Astrocyte (in vitro differentiated cells and primary cell): ENCODE measurements at regions not wholly inside any gene's neighbourhood (a gene's known extent, or its start where the extent isn't known, plus 50 kb on each side); places are given as distances from the start of the nearest gene placed in this dataset.

Experiments used
- DNase-seq: peaks from one replicate; pipeline ENCODE4 v3.0.0-alpha.2; 2010; ENCODE audit warnings: low read depth
- FAIRE-seq: peaks from 2 replicates; lab custom pipeline; 2011; peaks lifted over from hg19 to GRCh38; lab: Jason Lieb, UNC
- H2AFZ ChIP-seq: 2 replicates; pipeline ENCODE4 v1.6.0; 2012; ENCODE audit warnings: low read depth, low read length, inconsistent platforms
- H3K27ac ChIP-seq: 2 replicates; pipeline ENCODE4 v1.5.1; 2011; ENCODE audit warnings: low read depth, low read length, inconsistent platforms
- H3K27me3 ChIP-seq: 2 replicates; pipeline ENCODE4 v1.6.0; 2011; ENCODE audit warnings: low read length, inconsistent platforms; ENCODE audit not compliant: insufficient read depth
- H3K36me3 ChIP-seq: 2 replicates; pipeline ENCODE4 v1.5.1; 2011; ENCODE audit warnings: low read length, inconsistent platforms; ENCODE audit not compliant: insufficient read depth
- H3K4me1 ChIP-seq: 2 replicates; pipeline ENCODE4 v1.5.1; 2011; ENCODE audit warnings: low read length, inconsistent platforms; ENCODE audit not compliant: insufficient read depth
- H3K4me2 ChIP-seq: 2 replicates; pipeline ENCODE4 v1.6.0; 2012; ENCODE audit warnings: low read length, inconsistent platforms
- H3K4me3 ChIP-seq: 2 replicates; pipeline ENCODE4 v1.5.1; 2011; ENCODE audit warnings: low read depth, mild to moderate bottlenecking, low read length, inconsistent platforms; ENCODE audit not compliant: insufficient read depth
- H3K79me2 ChIP-seq: 2 replicates; pipeline ENCODE4 v1.6.0; 2012; ENCODE audit warnings: mild to moderate bottlenecking, low read length, inconsistent platforms; ENCODE audit not compliant: insufficient read depth
- H3K9ac ChIP-seq: 2 replicates; pipeline ENCODE4 v1.6.0; 2012; ENCODE audit warnings: mild to moderate bottlenecking, low read length, inconsistent platforms
- H3K9me3 ChIP-seq: 2 replicates; pipeline ENCODE4 v1.5.1; 2012; ENCODE audit warnings: low read depth, mild to moderate bottlenecking, low read length, inconsistent platforms; ENCODE audit not compliant: insufficient read depth
- H4K20me1 ChIP-seq: 2 replicates; pipeline ENCODE4 v1.6.0; 2012; ENCODE audit warnings: low read length, inconsistent platforms; ENCODE audit not compliant: insufficient read depth
- H3K27ac Mint-ChIP-seq: one replicate; pipeline ENCODE4 v1.8.0; 2021; ENCODE audit warnings: mild to moderate bottlenecking, mixed read lengths; ENCODE audit not compliant: unreplicated experiment
- H3K27me3 Mint-ChIP-seq: one replicate; pipeline ENCODE4 v1.8.0; 2021; ENCODE audit warnings: low read depth, mixed read lengths; ENCODE audit not compliant: unreplicated experiment
- H3K36me3 Mint-ChIP-seq: one replicate; pipeline ENCODE4 v1.8.0; 2021; ENCODE audit warnings: low read depth, mixed read lengths; ENCODE audit not compliant: unreplicated experiment
- H3K4me1 Mint-ChIP-seq: one replicate; pipeline ENCODE4 v1.8.0; 2021; ENCODE audit warnings: low read depth, mixed read lengths; ENCODE audit not compliant: unreplicated experiment
- H3K4me3 Mint-ChIP-seq: one replicate; pipeline ENCODE4 v1.8.0; 2021; ENCODE audit warnings: mild to moderate bottlenecking, moderate library complexity, mixed read lengths; ENCODE audit not compliant: unreplicated experiment
- H3K9me3 Mint-ChIP-seq: one replicate; pipeline ENCODE4 v1.8.0; 2021; ENCODE audit warnings: mild to moderate bottlenecking, mixed read lengths; ENCODE audit not compliant: unreplicated experiment
- EZH2 ChIP-seq: IDR thresholded peaks from 2 replicates; pipeline ENCODE4 v1.6.1; 2012; ENCODE audit warnings: mild to moderate bottlenecking, low read length, inconsistent platforms; ENCODE audit not compliant: insufficient read depth
- TF ChIP-seq, protein P1 (sequence below): IDR thresholded peaks from 2 replicates; pipeline ENCODE4 v1.5.1; 2011; ENCODE audit warnings: low read depth, mild to moderate bottlenecking, inconsistent platforms, low read length, moderate library complexity; ENCODE audit not compliant: insufficient read depth

DNA sequence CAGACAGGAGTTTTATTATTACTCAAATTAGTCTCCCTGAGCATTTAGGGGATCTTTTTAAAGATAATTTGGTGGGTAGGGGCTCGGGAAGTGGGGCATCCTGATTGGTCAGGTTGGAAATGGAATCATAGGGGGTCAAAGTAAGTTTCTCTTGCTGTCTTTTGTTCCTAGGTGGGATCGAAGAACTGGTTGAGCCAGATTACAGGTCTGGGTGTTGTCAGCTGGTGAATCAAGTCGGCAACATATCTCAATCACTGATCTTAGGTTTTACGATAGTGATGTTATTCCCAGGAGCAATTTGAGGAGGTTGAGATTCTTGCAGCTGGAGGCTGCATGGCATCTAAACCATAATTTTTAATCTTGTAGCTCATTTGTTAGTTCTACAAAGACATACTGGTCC is 629.5 kb upstream of the AMOT start:
- Histone ChIP-seq H4K20me1 (no peaks in the 10 kb centered on the region), H3K4me3 (no peak overlapping the region), H2AFZ (no peak overlapping the region), H3K27me3 (no peaks in the 10 kb centered on the region), H3K27ac (no peak overlapping the region), H3K79me2 (no peaks in the 10 kb centered on the region), H3K9ac (no peak overlapping the region), H3K9me3 (no peaks in the 10 kb centered on the region), H3K4me1 (no peaks in the 10 kb centered on the region), H3K36me3 (no peaks in the 10 kb centered on the region), H3K4me2 (no peak overlapping the region)
- TF ChIP-seq, protein P1, sequence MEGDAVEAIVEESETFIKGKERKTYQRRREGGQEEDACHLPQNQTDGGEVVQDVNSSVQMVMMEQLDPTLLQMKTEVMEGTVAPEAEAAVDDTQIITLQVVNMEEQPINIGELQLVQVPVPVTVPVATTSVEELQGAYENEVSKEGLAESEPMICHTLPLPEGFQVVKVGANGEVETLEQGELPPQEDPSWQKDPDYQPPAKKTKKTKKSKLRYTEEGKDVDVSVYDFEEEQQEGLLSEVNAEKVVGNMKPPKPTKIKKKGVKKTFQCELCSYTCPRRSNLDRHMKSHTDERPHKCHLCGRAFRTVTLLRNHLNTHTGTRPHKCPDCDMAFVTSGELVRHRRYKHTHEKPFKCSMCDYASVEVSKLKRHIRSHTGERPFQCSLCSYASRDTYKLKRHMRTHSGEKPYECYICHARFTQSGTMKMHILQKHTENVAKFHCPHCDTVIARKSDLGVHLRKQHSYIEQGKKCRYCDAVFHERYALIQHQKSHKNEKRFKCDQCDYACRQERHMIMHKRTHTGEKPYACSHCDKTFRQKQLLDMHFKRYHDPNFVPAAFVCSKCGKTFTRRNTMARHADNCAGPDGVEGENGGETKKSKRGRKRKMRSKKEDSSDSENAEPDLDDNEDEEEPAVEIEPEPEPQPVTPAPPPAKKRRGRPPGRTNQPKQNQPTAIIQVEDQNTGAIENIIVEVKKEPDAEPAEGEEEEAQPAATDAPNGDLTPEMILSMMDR: no peak
- no peak for TF ChIP-seq EZH2
- Mint-ChIP-seq H3K4me1 (no peaks in the 10 kb centered on the region), H3K36me3 (no peaks in the 10 kb centered on the region), H3K9me3 (no peaks in the 10 kb centered on the region), H3K27me3 (no peaks in the 10 kb centered on the region), H3K27ac (no peak overlapping the region), H3K4me3 (no peak overlapping the region)
- FAIRE-seq (no peak), DNase-seq (no peak)

DNA sequence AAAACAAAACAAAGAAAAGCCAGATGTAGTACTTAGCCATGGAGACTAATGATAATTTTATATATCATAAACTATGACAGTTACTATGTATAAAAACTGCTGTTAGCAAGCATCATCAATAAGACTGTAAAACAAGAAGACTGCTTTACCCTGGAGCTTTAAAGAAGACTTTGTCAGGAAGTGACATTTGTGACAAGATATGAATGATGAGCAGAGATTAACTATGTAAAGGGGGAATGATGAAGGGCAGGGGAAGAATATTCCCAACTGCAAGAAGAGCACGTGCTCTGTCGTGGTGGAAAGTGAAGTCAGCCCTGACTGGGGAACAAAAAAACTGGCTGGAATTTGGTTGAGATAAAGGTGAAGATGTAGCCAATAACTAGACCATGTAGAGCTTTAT is 617.1 kb upstream of the AMOT start:
- Mint-ChIP-seq H3K9me3 (no peaks in the 10 kb centered on the region), H3K4me1 (no peaks in the 10 kb centered on the region), H3K36me3 (no peaks in the 10 kb centered on the region), H3K27me3 (no peaks in the 10 kb centered on the region), H3K4me3 (no peak overlapping the region), H3K27ac (no peak overlapping the region)
- H3K4me2 ChIP-seq: no peak overlapping the region
- H2AFZ ChIP-seq: no peak overlapping the region
- H3K9ac ChIP-seq: no peak overlapping the region
- H3K79me2 ChIP-seq: no peaks in the 10 kb centered on the region
- no peaks in the 10 kb centered on the region for H3K27me3 ChIP-seq
- FAIRE-seq (no peak), DNase-seq (no peak)
- no peak for TF ChIP-seq EZH2
- TF ChIP-seq, protein P1: no peak
- no peaks in the 10 kb centered on the region for H3K4me1 ChIP-seq
- H3K9me3 ChIP-seq: no peaks in the 10 kb centered on the region
- H4K20me1 ChIP-seq: no peaks in the 10 kb centered on the region
- no peak overlapping the region for H3K27ac ChIP-seq
- H3K36me3 ChIP-seq: no peaks in the 10 kb centered on the region
- no peak overlapping the region for H3K4me3 ChIP-seq

DNA sequence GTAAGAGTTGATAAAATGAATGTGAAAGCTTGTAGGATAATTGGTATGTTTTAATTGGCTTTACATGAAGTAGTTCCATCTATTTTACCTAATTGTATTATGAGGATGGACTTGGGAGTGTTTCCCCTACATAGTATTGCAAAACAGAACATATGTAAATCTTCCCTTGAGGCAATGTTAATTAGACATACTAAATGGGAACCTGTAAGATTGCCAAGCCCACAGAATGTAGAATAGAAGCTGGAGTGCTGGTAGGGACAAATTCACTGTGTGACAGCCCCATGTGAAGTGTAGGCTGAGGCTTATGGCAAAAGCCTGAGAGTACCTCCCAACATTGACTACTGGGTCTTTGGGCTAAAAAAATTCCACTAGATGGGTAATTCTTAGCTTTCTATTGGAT is 615.0 kb upstream of the AMOT start:
- DNase-seq: no peak
- H3K27me3 Mint-ChIP-seq: no peaks in the 10 kb centered on the region
- no peak overlapping the region for H3K9ac ChIP-seq
- H3K27ac ChIP-seq: no peak overlapping the region
- H3K4me3 ChIP-seq: no peak overlapping the region
- H3K4me1 ChIP-seq: no peaks in the 10 kb centered on the region
- H4K20me1 ChIP-seq: no peaks in the 10 kb centered on the region
- no peaks in the 10 kb centered on the region for H3K9me3 ChIP-seq
- no peaks in the 10 kb centered on the region for H3K79me2 ChIP-seq
- H3K4me1 Mint-ChIP-seq: no peaks in the 10 kb centered on the region
- H3K4me3 Mint-ChIP-seq: no peak overlapping the region
- no peak overlapping the region for H3K27ac Mint-ChIP-seq
- FAIRE-seq: peak; percentile 43
- no peaks in the 10 kb centered on the region for H3K9me3 Mint-ChIP-seq
- H3K27me3 ChIP-seq: no peaks in the 10 kb centered on the region
- no peak overlapping the region for H3K4me2 ChIP-seq
- H3K36me3 Mint-ChIP-seq: no peaks in the 10 kb centered on the region
- H3K36me3 ChIP-seq: no peaks in the 10 kb centered on the region
- TF ChIP-seq EZH2: no peak
- TF ChIP-seq, protein P1: no peak
- H2AFZ ChIP-seq: no peak overlapping the region
